Cardiac fibroblast (primary cell): ENCODE measurements at regions not wholly inside any gene's neighbourhood (a gene's known extent, or its start where the extent isn't known, plus 50 kb on each side); places are given as distances from the start of the nearest gene placed in this dataset.
A peak's percentile ranks its signal among the peaks of the same experiment; 100 is the strongest.
"Not testable (repeated sequence)": the region's sequence is repeated elsewhere in the genome, so short reads cannot be mapped to it uniquely, and the experiment has no call there.

Source experiments
- DNase-seq, 2 donors: peaks; one replicate each; pipeline versions ENCODE4 v3.0.0 to v3.0.0-alpha.2; 2010; ENCODE audit warnings: low read depth in 2 of 2
- H3K4me3 ChIP-seq, 2 donors: replicated peaks in 1 of 2; 1 replicate in 1 of 2; 2 replicates in 1 of 2; pipeline ENCODE4 v1.5.1; 2011; ENCODE audit warnings: low read depth in 2 of 2, low read length in 2 of 2, mild to moderate bottlenecking in 2 of 2, moderate library complexity in 1 of 2
- CTCF ChIP-seq: IDR thresholded peaks from one replicate; pipeline ENCODE4 v1.5.1; 2011; ENCODE audit warnings: low read depth, mild to moderate bottlenecking, low read length, inconsistent platforms

GRCh38 chr11:71638801-71639519 lies 56.3 kb upstream of the KRTAP5-11 start:
- peak; percentile 22 to 33 for DNase-seq
- peak; percentile 27 for TF ChIP-seq CTCF
- peak overlapping the region in 1 of 2 donors; percentile 28 for H3K4me3 ChIP-seq

GRCh38 chr11:71639520-71639849 lies 56.8 kb upstream of the KRTAP5-11 start:
- peak; percentile 1 to 11 for DNase-seq
- peak overlapping the region in 1 of 2 donors; percentile 28 for H3K4me3 ChIP-seq

DNA sequence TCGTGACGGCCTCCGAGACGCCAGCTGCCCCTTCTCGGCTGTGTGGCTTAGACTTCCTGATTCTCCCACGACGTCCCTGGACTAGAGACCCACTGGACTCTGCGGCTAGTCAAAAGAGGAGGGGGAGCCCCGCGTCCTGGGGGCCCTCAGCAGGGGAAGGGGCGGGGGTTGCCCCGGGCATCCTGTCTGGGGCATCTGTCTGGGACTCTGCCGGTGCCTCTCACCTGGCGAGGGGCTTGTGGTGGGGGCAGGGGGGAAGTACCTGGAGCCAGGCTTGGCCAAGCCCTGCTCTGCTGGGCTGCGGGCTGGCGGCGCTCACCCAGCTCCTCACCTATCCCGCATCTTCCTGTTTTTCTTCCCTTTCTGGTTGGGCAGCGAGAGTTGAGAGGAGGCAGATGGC lies 57.2 kb upstream of the KRTAP5-11 start:
- not testable (repeated sequence) for H3K4me3 ChIP-seq

DNA sequence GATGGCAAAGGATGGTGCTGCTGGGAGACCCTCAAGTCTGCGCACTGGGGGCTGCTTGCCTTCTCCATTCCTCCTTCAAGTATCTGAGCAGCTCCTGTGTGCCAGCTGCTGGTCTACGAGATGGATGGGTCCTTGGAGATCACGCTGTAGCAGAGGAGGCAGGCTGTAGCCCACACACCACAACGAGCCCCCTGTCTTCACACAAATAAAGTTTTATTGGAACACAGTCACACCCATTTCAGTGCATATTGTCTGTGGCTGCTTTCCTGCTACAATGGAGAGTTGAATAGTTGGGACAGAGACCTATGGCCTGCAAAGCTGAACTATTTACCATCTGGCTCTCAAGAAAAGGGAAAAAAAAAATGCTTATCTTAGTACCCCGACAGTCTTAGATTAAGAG lies 64.4 kb upstream of the KRTAP5-11 start:
- DNase-seq, H3K4me3 ChIP-seq: not testable (repeated sequence)

More for the DNA sequence above, 57.2 kb upstream of the KRTAP5-11 start:
- DNase-seq = not testable (repeated sequence)

- DNase-seq, H3K4me3 ChIP-seq: not testable (repeated sequence)
These were observed 70.3 kb upstream of the KRTAP5-11 start for GRCh38 chr11:71652998-71653397.

DNA sequence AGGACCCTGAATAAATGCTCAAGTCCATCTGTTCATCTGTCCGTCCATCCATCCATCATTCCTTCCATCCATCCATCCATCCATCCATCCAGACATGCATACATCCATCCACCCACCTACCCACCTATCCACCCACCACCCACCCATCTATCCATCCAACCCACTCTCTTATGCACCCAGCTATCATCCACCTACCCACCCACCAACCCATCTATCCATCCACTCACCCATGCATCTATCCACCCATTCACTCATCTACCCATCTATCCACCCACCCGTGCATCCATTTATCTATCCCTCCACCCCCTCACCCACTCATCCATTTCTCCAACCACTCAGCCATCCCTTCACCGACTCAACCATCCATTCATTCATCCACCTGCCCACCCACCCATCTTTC lies 71.7 kb upstream of the KRTAP5-11 start:
- not testable (repeated sequence) for DNase-seq, H3K4me3 ChIP-seq

- not testable (repeated sequence) for H3K4me3 ChIP-seq, DNase-seq
These were observed 72.4 kb upstream of the KRTAP5-11 start for GRCh38 chr11:71655041-71655440.

- not testable (repeated sequence) for H3K4me3 ChIP-seq
These were observed 73.8 kb upstream of the KRTAP5-11 start for GRCh38 chr11:71656513-71656912.

GRCh38 chr11:71664941-71665340 lies 82.3 kb upstream of the KRTAP5-11 start:
- H3K4me3 ChIP-seq, DNase-seq: not testable (repeated sequence)

More at GRCh38 chr11:71656513-71656912, 73.8 kb upstream of the KRTAP5-11 start:
- DNase-seq = not testable (repeated sequence)

GRCh38 chr11:71698110-71698509 lies 115.4 kb upstream of the KRTAP5-11 start:
- not testable (repeated sequence) for H3K4me3 ChIP-seq, DNase-seq

- TF ChIP-seq CTCF = peak; percentile 22
- not testable (repeated sequence) for H3K4me3 ChIP-seq
- DNase-seq = peak in 1 of 2 donors; percentile 13
These were observed 116.3 kb upstream of the KRTAP5-11 start for GRCh38 chr11:71698961-71699360.

DNA sequence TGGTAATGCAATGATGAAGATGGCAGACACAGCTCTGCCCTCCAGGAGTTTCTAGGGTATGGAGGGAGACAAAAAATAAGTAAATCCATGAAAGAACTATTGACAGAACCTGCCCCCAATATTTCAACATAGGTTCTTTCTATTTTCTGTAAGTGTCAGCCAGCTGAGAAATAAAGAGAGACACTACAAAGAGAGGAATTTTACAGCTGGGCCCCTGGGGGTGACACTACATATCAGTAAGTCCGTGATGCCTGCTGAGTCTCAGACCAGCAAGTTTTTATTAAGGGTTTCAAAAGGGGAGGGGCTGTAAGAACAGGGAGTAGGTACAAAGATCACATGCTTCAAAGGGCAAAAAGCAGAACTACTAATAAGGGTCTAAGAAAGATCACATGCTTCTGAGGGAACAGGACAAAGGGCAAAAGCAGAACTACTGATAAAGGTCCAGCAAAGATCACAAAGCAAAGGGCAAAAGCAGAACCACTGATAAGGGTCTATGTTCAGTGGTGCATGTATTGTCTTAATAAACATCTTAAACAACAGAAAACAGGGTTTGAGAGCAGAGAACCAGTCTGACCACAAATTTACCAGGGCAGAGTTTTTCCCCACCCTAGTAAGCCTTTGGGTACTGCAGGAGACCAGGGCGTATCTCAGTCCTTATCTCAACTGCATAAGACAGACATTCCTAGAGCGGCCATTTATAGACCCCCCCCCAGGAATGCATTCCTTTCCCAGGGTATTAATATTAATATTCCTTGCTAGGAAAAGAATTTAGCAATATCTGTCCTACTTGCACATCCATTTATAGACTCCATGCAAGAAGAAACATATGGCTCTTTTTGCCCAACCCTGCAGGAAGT lies 119.0 kb upstream of the KRTAP5-11 start:
- H3K4me3 ChIP-seq, DNase-seq: not testable (repeated sequence)

- not testable (repeated sequence) for H3K4me3 ChIP-seq, DNase-seq
These were observed 122.5 kb upstream of the KRTAP5-11 start for GRCh38 chr11:71705086-71705737.

DNA sequence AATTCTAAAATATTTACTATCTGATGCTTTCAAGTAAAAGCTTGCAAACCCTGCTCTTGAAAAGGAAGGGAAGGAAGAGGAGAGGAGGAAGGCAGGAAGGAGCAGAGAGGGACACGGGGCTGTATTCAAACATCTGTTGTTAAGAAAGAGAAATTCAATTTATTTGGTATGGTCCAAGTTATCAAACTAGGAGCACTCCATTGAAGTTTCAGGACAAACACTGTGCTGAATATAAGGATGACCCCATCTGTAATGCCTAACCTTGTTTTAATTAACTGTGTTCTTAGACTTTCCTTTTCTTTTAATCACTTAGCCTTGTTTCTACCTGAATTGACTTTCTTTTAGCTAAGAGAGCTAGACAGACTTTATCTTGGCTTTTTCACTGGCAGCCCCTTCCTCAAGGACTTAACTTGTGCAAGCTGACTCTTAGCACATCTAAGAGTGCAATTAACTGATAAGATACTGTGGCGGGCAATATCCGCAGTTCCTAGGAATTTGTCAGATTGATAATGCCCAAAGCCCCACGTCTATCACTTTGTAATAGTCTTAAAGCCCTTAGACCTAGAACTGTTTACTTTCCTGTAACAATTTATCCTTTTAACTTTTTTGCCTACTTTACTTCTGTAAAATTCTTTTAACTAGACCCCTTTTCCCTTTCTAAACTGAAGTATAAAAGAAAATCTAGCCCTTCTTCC lies 123.2 kb upstream of the KRTAP5-11 start:
- DNase-seq, H3K4me3 ChIP-seq: not testable (repeated sequence)

GRCh38 chr11:71707083-71707482 lies 124.4 kb upstream of the KRTAP5-11 start:
- H3K4me3 ChIP-seq, DNase-seq: not testable (repeated sequence)
